ENCODE measurements at regions not wholly inside any gene's neighbourhood (a gene's known extent, or its start where the extent isn't known, plus 50 kb on each side); places are given as distances from the start of the nearest gene placed in this dataset.

GRCh38 chr1:216953495-216953894 is 230.3 kb upstream of the ESRRG start:
- DNase-seq = no peak

GRCh38 chr1:216952864-216953263 is 229.6 kb upstream of the ESRRG start:
- DNase-seq = no peak

- DNase-seq = no peak
Observed at GRCh38 chr1:216945538-216946080, 222.4 kb upstream of the ESRRG start.

- DNase-seq = no peak
Observed at GRCh38 chr1:216944864-216945510, 221.8 kb upstream of the ESRRG start.

GRCh38 chr1:216937491-216937890 is 214.3 kb upstream of the ESRRG start:
- no peak for DNase-seq

GRCh38 chr1:216936779-216937178 is 213.6 kb upstream of the ESRRG start:
- DNase-seq = no peak

GRCh38 chr1:216935901-216936300 is 212.7 kb upstream of the ESRRG start:
- DNase-seq = no peak

GRCh38 chr1:216932424-216932823 is 209.2 kb upstream of the ESRRG start:
- DNase-seq = no peak

- DNase-seq = peak; percentile 61
Observed at GRCh38 chr1:216929870-216930582, 206.8 kb upstream of the ESRRG start.

- no peak for DNase-seq
Observed at GRCh38 chr1:216927633-216928032, 204.4 kb upstream of the ESRRG start.

- no peak for DNase-seq
Observed at GRCh38 chr1:216926720-216927510, 203.7 kb upstream of the ESRRG start.

- DNase-seq = no peak
Observed at GRCh38 chr1:216925962-216926625, 202.9 kb upstream of the ESRRG start.

GRCh38 chr1:216924732-216925131 is 201.5 kb upstream of the ESRRG start:
- no peak for DNase-seq

- no peak for DNase-seq
Observed at GRCh38 chr1:216923601-216924000, 200.4 kb upstream of the ESRRG start.

GRCh38 chr1:216922406-216922805 is 199.2 kb upstream of the ESRRG start:
- DNase-seq = no peak

- DNase-seq = no peak
Observed at GRCh38 chr1:216921866-216922265, 198.6 kb upstream of the ESRRG start.

GRCh38 chr1:216919060-216919970 is 196.1 kb upstream of the ESRRG start:
- no peak for DNase-seq

GRCh38 chr1:216916890-216917438 is 193.7 kb upstream of the ESRRG start:
- DNase-seq = no peak

GRCh38 chr1:216914974-216915373 is 191.7 kb upstream of the ESRRG start:
- DNase-seq = peak; percentile 27

GRCh38 chr1:216913976-216914375 is 190.7 kb upstream of the ESRRG start:
- no peak for DNase-seq

- DNase-seq = no peak
Observed at GRCh38 chr1:216910081-216910840, 187.0 kb upstream of the ESRRG start.
